ENCODE measurements at regions not wholly inside any gene's neighbourhood (a gene's known extent, or its start where the extent isn't known, plus 50 kb on each side); places are given as distances from the start of the nearest gene placed in this dataset.

DNA sequence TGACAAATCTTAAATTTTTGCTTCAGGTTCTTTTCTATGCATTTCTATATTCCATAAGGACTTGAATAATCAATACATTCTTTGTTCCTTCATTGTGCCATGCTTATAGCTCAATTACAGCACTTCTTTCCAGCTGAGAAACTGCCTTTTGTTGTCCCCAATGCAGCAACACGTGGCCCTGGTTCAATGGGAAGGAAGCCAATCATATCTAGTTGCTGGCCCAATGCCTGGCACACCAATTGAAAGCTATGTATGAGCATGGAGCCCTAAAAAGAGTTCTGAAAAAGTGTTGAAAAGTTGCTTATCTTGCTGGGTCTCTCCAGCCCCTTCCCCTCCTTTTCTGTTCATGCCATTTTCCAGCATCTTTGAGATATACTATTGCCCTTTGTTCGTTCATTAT is 448.0 kb upstream of the FAT3 start:
- H3K36me3 ChIP-seq, result no peaks in the 10 kb centered on the region
- H3K4me3 ChIP-seq, result no peak overlapping the region
- no peaks in the 10 kb centered on the region for H3K27me3 ChIP-seq
- intact Hi-C loops (cut with DNase I), result no loop called here
- H3K4me1 ChIP-seq, result no peaks in the 10 kb centered on the region
- no peak overlapping the region for H3K27ac ChIP-seq
- H3K9me3 ChIP-seq, result no peaks in the 10 kb centered on the region
- TF ChIP-seq, protein P1, sequence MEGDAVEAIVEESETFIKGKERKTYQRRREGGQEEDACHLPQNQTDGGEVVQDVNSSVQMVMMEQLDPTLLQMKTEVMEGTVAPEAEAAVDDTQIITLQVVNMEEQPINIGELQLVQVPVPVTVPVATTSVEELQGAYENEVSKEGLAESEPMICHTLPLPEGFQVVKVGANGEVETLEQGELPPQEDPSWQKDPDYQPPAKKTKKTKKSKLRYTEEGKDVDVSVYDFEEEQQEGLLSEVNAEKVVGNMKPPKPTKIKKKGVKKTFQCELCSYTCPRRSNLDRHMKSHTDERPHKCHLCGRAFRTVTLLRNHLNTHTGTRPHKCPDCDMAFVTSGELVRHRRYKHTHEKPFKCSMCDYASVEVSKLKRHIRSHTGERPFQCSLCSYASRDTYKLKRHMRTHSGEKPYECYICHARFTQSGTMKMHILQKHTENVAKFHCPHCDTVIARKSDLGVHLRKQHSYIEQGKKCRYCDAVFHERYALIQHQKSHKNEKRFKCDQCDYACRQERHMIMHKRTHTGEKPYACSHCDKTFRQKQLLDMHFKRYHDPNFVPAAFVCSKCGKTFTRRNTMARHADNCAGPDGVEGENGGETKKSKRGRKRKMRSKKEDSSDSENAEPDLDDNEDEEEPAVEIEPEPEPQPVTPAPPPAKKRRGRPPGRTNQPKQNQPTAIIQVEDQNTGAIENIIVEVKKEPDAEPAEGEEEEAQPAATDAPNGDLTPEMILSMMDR (IDR thresholded peaks at IDR 0.05), result no peak
- no peak for DNase-seq (ENCODE audit: low spot score in 2 of 2)

DNA sequence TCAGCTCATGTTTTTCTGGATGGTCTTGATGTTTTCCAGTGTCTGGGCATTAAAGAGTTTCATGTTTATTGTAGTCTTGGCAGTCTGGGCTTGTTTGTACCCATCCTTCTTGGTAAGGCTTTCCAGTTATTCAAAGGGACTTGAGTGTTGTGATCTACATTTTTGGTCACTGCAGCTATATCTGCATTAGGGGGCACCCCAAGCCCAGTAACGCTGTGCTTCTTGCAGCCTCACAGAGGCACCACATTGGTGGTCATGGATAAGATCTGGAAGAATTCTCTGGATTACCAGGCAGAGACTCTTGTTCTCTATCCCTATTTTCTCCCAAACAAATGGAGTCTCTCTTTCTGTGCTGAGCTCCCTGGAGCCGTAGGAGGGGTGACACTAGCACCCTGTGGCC is 451.5 kb upstream of the FAT3 start:
- Histone ChIP-seq H3K4me3 (no peak overlapping the region), H3K4me1 (no peaks in the 10 kb centered on the region), H3K36me3 (no peaks in the 10 kb centered on the region), H3K9me3 (no peaks in the 10 kb centered on the region), H3K27ac (no peak overlapping the region), H3K27me3 (no peaks in the 10 kb centered on the region)
- TF ChIP-seq, protein P1 (IDR thresholded peaks at IDR 0.05), result no peak
- DNase-seq (ENCODE audit: low spot score in 2 of 2), result no peak
- intact Hi-C loops (cut with DNase I), result no loop called here

DNA sequence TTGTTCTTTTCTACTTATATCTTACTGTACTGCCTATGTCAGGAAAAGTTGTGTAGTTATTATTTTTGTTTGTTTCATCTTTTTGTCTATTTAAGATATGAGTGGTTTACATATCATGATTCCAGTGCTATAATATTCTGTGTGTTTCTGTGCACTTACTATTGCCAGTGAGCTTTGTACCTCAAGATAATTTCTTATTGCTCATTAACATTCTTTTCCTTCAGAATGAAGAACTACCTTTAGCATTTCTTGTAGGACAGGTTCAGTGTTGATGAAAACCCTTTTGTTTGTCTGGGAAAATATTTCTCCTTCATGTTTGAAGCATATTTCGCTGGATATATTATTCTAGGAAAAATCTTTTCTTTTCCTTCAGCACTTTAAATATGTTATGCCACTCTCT is 452.7 kb upstream of the FAT3 start:
- TF ChIP-seq, protein P1 (IDR thresholded peaks at IDR 0.05), result no peak
- Histone ChIP-seq H3K27ac (no peak overlapping the region), H3K9me3 (no peaks in the 10 kb centered on the region), H3K4me1 (no peaks in the 10 kb centered on the region), H3K27me3 (no peaks in the 10 kb centered on the region), H3K36me3 (no peaks in the 10 kb centered on the region), H3K4me3 (no peak overlapping the region)
- intact Hi-C loops (cut with DNase I), result no loop called here
- no peak for DNase-seq (ENCODE audit: low spot score in 2 of 2)

DNA sequence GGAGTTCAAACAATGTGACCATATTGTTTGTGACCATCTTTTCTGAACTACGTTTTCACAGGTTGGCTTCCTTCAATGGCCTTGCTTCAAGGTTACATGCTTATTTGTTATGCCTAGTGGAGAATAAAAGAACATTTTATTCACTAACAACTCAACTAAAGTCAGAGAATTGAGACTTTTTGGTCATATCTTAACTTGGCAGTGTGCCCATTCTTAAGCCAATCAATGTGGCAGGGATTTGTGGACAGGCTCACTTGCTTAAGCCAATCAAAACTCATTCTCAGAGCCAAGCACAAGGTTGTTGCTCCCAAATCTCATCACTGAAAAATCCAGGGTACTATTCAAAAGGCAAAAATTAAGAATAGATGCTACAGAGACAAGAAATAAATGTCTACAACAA is 455.8 kb upstream of the FAT3 start:
- H3K4me1 ChIP-seq, result no peaks in the 10 kb centered on the region
- H3K9me3 ChIP-seq, result no peaks in the 10 kb centered on the region
- H3K4me3 ChIP-seq, result no peak overlapping the region
- no peak overlapping the region for H3K27ac ChIP-seq
- TF ChIP-seq, protein P1 (IDR thresholded peaks at IDR 0.05), result no peak
- H3K36me3 ChIP-seq, result no peaks in the 10 kb centered on the region
- DNase-seq (ENCODE audit: low spot score in 2 of 2), result no peak
- intact Hi-C loops (cut with DNase I), result no loop called here
- H3K27me3 ChIP-seq, result no peaks in the 10 kb centered on the region

DNA sequence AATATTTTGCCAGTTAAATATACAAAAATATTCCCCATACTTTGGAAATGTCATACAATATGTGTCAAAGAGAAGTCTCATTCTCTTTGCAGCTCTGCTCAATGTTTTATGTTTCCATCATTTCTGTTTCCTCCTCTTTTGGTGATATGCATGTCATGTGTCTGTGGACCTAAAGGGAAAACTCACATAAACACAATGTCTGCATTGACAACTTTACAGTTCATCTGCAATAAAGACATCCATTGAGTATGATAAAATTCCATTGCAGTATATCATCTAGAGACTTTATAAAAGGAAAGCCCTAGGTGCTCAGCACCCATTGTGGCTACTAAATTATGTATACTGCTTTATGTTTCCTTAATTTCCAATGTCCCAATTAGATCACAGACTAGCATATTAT is 461.3 kb upstream of the FAT3 start:
- TF ChIP-seq, protein P1 (IDR thresholded peaks at IDR 0.05), result no peak
- no peak for DNase-seq (ENCODE audit: low spot score in 2 of 2)
- no peaks in the 10 kb centered on the region for H3K36me3 ChIP-seq
- no peaks in the 10 kb centered on the region for H3K4me1 ChIP-seq
- no peak overlapping the region for H3K4me3 ChIP-seq
- intact Hi-C loops (cut with DNase I), result no loop called here
- H3K9me3 ChIP-seq, result no peaks in the 10 kb centered on the region
- H3K27ac ChIP-seq, result no peak overlapping the region
- no peaks in the 10 kb centered on the region for H3K27me3 ChIP-seq

DNA sequence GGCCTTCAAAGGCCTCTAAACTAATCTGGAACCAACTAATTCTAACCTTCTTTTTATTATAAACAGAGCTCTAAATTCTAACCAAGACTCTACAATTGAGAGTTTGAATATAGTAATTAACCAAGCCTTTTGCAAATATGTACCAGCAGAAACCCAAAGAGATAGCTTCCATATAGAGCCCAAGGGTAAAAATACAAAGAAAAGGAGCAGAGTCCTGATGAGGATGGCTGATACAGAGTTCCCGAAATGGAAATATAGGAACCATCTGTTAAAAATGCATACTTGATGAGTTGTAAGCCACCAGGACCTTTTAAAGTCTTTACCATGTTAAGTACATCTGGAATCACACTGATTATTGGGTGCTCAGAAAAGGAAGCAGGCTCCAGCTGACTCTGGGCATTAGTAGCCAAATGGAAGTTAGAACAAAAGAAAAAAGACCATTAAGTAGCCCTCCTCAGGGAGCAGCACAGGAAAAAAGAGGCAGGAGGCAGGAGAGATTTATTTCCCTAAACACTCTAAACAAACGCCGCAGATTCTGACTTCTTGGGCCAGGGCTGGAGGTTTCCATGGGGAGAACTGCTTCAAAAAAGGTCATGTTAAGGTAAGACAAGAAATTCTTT is 463.1 kb upstream of the FAT3 start:
- no peak overlapping the region for H3K27ac ChIP-seq
- no peaks in the 10 kb centered on the region for H3K36me3 ChIP-seq
- H3K27me3 ChIP-seq, result no peaks in the 10 kb centered on the region
- no peak for DNase-seq (ENCODE audit: low spot score in 2 of 2)
- TF ChIP-seq, protein P1 (IDR thresholded peaks at IDR 0.05), result no peak
- no peaks in the 10 kb centered on the region for H3K4me1 ChIP-seq
- H3K9me3 ChIP-seq, result no peaks in the 10 kb centered on the region
- H3K4me3 ChIP-seq, result no peak overlapping the region
- intact Hi-C loops (cut with DNase I), result no loop called here

Measured in ascending aorta (tissue), 2 donors.